WTC11 (cell line): ENCODE measurements at regions not wholly inside any gene's neighbourhood (a gene's known extent, or its start where the extent isn't known, plus 50 kb on each side); places are given as distances from the start of the nearest gene placed in this dataset.

Experiments used
- CTCF ChIP-seq: fragments of 200-600 bp; IDR thresholded peaks from 2 replicates; pipeline ENCODE4 v1.8.0; 2022; ENCODE audit warnings: antibody characterized with exemption
- ESRRA ChIP-seq: sonication (generic); formaldehyde crosslinking; IDR thresholded peaks from 2 replicates; pipeline ENCODE4 v1.8.1; 2022; ENCODE audit warnings: mild to moderate bottlenecking, missing genetic modification reagents, borderline replicate concordance
- FOXP1 ChIP-seq: sonication (generic); formaldehyde crosslinking; IDR thresholded peaks from 2 replicates; pipeline ENCODE4 v1.8.0; 2022; ENCODE audit warnings: missing genetic modification reagents, mild to moderate bottlenecking, moderate library complexity, borderline replicate concordance
- NR2C2 ChIP-seq: sonication (generic); formaldehyde crosslinking; IDR thresholded peaks from 2 replicates; pipeline ENCODE4 v1.8.0; 2022; ENCODE audit warnings: mild to moderate bottlenecking, missing genetic modification reagents
- TF ChIP-seq, protein P1 (sequence below): sonication (generic); formaldehyde crosslinking; IDR thresholded peaks from 2 replicates; pipeline ENCODE4 v1.8.1; 2023; ENCODE audit warnings: mild to moderate bottlenecking, missing genetic modification reagents

DNA sequence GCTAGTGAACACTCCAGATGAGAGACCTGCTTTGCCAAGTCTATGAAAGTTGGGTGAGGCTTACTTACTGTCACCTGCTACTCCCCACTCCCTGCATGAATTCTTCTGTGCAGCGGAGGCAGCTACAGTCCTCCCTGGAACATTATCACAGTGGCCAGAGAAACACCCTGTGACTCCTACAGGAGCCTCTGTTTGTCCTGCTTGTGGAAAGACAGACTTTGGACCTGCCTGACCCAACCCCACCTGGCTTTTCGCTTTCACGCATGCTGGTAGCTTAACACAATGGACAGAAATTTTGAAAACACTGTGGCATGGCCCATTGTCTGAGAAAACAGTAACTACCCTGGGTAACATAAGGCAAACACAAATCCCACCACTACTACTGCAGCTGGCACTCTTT lies 1565.5 kb upstream of the CADM2 start:
- TF ChIP-seq CTCF (no peak), FOXP1 (no peak), NR2C2 (CRISPR knock-in tag) (no peak), ESRRA (CRISPR knock-in tag) (no peak)
- TF ChIP-seq, protein P1, sequence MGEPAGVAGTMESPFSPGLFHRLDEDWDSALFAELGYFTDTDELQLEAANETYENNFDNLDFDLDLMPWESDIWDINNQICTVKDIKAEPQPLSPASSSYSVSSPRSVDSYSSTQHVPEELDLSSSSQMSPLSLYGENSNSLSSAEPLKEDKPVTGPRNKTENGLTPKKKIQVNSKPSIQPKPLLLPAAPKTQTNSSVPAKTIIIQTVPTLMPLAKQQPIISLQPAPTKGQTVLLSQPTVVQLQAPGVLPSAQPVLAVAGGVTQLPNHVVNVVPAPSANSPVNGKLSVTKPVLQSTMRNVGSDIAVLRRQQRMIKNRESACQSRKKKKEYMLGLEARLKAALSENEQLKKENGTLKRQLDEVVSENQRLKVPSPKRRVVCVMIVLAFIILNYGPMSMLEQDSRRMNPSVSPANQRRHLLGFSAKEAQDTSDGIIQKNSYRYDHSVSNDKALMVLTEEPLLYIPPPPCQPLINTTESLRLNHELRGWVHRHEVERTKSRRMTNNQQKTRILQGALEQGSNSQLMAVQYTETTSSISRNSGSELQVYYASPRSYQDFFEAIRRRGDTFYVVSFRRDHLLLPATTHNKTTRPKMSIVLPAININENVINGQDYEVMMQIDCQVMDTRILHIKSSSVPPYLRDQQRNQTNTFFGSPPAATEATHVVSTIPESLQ (CRISPR knock-in tag), result no peak
